Cerebellar nuclear complex (tissue), 1 donor: ENCODE measurements at regions not wholly inside any gene's neighbourhood (a gene's known extent, or its start where the extent isn't known, plus 50 kb on each side); places are given as distances from the start of the nearest gene placed in this dataset.
"Not testable (repeated sequence)": the region's sequence is repeated elsewhere in the genome, so short reads cannot be mapped to it uniquely, and the experiment has no call there.

Source experiments
- DNase-seq, 2 experiments: peaks; one replicate each; lab custom pipeline; 2025; lab: John Stamatoyannopoulos, UW

DNA sequence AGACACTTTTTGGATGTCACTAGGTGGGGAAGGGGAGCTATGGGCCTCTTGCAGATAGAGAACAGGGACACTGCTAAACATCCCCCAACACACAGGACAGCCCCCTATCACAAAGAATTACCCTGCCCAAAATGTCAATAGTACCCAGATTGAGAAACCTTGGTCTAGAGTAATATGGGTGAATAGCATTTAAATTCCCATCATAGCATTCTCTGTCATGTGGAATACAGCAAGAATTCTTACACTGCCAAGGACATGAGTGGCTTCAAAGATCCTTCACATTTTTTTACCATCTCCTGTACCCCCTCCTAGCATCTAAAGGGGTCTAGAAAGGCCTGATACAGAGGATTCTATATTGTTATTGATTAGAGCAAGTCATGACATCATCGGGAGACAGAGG lies 83.1 kb upstream of the SSTR4 start:
- DNase-seq = no peak

DNA sequence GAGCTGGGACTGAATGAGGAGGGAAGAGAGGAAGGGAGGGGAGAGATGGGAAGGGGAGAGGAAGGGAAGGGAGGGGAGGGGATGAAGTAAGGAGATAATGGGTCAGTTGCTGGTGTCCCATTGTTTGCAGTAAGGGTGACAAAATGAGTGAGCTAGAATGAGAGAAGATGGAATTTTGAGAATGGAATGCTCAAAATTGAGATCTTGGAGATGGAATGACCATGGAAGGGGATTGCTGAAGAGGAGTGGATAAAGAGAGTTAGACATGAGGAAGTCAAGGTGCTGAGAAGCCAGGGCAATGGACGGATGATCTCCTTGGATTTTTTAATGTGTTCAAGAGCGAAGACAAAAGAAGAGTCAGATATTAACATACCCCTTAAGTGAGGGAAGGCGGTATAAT lies 80.5 kb upstream of the SSTR4 start:
- DNase-seq = no peak

DNA sequence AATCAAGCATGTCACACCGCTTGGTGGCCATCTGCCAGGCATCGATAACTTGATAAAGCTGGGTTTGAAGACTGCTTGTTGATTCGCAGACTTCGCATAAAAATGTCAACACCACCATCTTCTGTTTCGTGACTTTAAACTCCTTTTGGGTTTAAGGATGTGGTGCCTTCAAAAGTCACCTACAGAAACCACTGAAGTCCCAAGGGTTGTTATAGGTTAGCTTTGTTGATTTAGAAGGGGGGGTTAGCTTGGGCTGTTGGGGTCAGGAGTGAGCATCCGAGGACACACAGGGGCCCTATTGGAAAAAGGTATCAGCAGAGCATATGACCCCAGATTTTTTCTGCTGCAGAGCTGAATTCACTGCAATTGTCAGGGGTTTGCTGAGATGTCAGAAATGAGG lies 76.7 kb upstream of the SSTR4 start:
- no peak for DNase-seq

DNA sequence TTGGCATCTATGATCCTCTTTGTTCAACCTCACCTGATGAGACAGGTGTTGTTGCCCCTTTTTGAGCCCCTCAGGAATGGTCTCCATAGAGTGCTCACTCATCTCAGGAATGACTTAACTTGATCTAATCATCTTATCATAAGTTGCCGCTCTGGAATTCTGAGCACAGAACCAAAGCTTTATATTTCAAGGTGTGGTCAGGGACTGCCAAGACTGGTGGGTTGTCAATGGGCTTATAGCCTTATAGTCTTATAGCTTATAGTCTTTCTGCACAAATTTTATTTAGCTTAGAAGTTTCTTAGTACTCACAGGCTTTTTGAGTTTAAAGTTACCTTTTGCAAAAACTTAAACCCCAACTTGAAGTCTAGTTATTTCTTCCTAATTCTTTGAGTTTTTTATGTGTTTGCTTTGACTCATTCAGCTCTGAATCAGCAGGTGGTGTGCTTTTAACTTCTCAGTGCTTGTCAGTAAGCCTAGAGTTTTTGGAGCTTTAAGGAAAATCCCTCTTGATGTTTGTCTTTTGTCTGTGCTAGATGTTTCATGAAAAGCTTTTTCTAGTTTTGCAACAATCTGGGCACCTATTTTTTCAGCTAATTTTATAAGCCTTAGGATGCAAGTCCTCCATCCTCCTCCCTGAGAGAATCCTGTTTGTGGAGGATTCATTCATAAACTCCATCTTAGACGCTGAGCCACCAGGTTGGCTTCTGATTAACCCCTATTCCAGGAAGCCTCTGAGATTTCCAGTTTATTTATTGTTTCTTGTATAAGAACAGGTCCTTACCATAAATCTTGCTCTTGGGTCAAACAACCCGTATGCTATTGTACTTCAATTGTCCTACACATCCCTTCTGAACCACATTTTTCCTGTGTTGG lies 72.3 kb upstream of the SSTR4 start:
- no peak for DNase-seq

DNA sequence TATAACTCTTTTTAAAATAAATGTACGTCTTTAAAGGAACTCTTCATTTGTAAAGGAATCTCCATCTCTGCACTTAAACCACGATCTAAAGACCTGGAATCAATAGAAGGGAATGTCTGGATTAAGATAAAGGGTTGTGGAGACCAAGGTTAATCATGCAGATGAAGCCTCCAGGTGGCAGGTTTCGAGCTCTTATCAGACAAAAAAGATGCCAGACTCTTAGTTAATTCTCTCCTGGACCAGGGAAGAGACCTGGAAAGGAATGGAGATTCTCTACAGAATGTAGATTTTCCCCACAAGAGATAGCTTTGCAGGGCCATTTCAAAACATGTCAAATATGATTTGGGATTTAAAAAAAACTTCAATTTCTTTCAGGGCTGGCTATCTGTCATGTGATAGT lies 71.5 kb upstream of the SSTR4 start:
- DNase-seq = no peak

DNA sequence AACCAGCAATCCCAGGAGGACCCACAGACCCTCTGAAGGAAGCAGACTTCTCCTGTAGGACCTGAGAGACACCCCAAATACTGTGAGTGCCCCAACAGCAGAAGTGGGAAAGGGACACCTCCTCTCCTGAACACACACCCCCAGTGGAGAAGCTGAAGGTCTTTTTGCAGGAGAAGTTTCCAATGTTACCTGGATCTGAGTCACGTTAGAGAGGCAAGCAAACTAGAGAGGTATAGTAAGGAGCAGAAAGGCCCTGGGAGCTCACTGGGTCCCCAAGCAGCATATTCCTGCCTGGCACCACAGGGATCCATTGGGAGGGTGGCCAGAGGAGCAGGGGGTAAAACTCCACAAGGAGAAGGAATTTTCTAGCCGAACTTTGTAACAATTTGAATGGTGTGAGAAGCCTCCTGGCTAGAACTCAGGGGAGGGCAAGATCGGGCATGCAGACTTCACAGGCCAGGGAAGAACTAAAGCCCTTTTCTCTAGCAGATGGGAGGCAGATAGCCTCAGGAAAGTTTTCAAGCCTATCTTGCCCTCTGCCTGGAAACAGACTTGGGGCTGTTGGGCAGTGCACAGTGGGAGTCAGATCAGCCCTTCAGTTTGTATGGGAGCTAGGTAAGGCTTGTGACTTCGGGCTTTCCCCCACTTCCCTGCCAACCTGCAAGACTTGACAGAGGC lies 68.2 kb upstream of the SSTR4 start:
- DNase-seq = no peak

DNA sequence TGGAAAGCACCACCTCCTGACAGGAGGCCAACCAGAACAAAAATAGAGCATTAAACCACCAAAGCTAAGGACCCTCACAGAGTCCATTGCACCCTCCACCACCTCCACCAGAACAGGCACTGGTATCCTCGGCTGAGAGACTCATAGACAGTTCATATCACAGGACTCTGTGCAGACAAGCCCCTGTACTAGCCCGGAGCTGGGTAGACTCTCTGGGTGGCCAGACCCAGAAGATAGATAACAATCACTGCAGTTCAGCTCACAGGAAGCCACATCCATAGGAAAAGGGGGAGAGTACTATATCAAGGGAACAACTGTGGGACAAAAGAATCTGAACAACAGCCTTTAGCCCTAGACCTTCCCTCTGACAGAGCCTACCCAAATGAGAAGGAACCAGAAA lies 67.4 kb upstream of the SSTR4 start:
- not testable (repeated sequence) for DNase-seq

DNA sequence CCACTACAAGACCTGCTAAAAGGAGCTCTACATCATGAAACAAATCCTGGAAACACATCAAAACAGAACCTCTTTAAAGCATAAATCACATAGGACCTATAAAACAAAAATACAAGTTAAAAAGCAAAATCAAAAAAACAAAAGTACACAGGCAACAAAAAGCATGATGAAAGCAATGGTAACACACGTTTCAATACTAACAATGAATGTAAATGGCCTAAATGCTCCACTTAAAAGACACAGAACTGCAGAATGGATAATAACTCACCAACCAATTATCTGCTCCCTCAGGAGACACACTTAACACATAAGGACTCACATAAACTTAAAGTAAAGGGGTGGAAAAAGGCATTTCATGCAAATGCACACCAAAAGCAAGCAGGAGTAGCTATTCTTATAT lies 66.1 kb upstream of the SSTR4 start:
- DNase-seq = not testable (repeated sequence)

DNA sequence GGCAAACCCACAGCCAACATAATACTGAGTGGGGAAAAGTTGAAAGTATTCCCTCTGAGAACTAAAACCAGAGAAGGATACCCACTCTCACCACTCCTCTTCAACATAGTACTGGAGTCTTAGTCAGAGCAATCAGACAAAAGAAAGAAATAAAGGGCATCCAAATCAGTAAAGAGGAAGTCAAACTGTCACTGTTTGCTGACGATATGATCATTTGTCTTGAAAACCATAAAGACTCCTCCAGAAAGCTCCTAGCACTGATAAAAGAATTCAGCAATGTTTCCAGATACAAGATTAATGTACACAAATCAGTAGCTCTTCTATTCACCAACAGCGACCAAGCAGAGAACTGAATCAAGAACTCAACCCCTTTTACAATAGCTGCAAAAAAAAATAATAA lies 64.0 kb upstream of the SSTR4 start:
- DNase-seq = not testable (repeated sequence)

DNA sequence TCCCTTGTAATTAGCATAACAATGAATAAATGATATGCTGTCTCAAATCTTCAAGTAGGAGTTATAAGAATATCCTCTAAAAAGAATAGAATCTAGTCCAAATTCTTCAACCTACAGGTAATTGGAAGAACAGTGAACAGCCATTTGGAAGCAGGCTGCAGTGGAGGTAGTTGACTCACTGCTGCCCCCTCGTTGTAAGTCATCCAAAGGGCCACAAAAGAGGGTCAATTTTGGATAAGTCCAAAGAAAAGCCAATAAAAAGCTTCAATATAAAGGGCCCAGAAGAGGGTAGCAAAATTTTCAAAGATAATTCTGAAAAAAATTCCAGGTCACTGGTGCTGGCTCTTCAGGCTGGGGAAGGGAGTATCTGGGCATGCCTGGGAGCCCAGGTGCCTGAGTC lies 60.8 kb upstream of the SSTR4 start:
- DNase-seq = no peak

DNA sequence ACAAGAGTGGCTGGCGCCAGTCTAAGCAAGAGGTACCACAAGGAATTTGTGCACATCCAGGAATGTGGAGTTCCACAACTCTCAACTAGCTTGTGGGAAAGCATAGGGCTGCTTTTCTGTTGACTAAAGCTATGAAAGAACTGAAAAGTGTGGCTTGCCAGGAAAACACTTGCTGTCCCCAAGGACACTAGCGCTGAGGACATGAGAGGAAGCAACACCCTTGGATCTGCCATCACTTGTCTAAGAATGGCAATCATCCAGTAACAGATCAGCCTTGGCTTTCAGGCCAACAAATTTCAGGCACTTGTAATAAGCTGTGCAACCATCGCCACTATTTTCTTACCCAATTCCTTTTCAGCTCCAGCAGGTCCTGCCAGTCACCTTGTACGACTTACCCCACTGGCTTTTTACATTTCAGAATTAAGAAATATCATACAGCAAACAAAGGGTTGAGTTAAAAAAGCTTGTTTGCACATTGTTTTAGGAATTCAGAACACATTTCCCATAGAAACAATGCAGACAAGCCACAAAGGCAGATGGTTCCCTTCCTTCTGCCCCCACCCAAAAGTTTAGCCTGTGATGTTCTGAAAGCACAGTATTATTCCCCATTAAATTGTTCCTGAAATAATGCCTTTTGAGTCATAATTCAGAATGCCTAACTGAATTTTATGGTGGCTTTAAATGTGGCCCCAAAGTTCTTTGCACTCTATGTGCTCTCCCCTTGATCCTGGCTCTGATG lies 57.9 kb upstream of the SSTR4 start:
- no peak for DNase-seq

DNA sequence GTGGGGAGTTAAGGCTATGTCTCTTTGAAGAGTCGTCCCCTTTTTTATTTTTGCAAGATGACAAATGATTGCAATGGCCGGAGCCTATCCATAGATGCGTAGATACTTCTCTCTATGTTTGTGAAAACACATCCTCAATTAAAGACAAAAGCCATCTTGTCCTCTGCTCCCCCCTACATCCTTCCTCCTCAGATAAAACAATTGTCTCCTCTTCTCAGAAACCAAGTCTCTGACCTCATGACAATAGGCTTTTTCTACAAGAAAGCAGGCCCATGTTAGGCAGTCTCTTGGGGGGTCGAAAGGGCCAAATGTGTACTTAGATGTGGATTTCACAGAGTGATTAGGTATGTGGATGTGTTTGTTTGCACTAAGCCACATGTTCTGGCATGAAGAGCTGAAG lies 51.1 kb upstream of the SSTR4 start:
- no peak for DNase-seq

DNA sequence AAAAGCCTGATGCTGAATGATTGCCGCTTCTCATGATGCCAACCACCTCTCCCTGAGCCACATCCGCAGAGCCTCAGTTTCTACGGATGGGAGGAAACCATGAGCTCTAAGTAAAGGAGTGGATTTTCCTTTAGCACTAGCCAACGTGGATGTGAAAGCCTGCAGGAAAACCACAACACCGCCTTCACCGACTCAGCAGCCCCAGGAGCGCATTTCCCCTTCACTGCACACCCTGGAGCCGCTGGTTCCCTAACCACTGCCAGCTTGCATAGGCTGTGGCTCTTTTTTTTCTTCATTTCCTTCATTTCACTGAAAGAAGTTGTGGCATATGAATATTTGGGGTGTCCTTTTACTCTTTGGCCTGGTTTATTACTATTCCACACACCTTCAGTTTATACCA lies 50.5 kb upstream of the SSTR4 start:
- DNase-seq = no peak

DNA sequence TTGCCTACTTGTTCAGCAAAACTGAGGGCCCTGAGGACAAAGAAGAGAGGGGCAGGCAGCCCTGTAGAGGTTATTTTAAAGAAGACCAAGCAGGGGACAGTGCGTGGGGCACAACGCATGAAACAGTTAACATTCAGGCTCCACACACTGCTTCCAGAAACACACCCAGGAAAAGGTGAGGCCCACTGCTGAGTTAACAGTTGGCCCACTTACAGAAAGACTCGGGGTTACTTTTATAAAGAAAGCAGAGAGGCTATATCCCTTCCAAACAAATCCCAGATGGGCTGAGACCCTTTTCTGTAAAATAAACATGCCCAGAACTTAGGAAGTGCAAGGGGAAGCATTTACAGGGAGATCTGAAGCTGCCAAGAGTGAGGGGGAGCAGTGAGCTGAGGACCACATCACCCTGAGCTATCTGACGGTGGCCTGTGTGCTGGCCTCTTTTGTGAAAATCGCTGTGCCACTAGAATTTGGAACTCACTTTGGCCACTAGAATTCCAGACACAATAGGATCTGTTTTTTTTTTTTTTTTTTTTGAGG lies 49.8 kb upstream of the SSTR4 start:
- no peak for DNase-seq
